ENCODE measurements at regions not wholly inside any gene's neighbourhood (a gene's known extent, or its start where the extent isn't known, plus 50 kb on each side); places are given as distances from the start of the nearest gene placed in this dataset.

- DNase-seq: no peak
Observed at GRCh38 chr11:28836285-28837081, 728.3 kb downstream of the METTL15 start.

GRCh38 chr11:28835790-28836189 is 727.6 kb downstream of the METTL15 start:
- H3K9me3 ChIP-seq: no peaks in the 10 kb centered on the region
- intact Hi-C loops (cut with DNase I): no loop called here
- TF ChIP-seq CTCF (IDR thresholded peaks at IDR 0.05): no peak
- no peak overlapping the region for H3K27ac ChIP-seq
- no peak overlapping the region for H3K4me3 ChIP-seq
- H3K27me3 ChIP-seq: no peaks in the 10 kb centered on the region
- no peaks in the 10 kb centered on the region for H3K36me3 ChIP-seq
- DNase-seq: no peak
- H3K4me1 ChIP-seq: no peaks in the 10 kb centered on the region
- no peak for ATAC-seq

More at GRCh38 chr11:28836285-28837081, 728.3 kb downstream of the METTL15 start:
- intact Hi-C loops (cut with DNase I): no loop called here
- no peaks in the 10 kb centered on the region for H3K9me3 ChIP-seq
- no peaks in the 10 kb centered on the region for H3K27me3 ChIP-seq
- no peak overlapping the region for H3K27ac ChIP-seq
- TF ChIP-seq CTCF (IDR thresholded peaks at IDR 0.05): no peak
- no peaks in the 10 kb centered on the region for H3K4me1 ChIP-seq
- peak; percentile 61 for ATAC-seq
- H3K36me3 ChIP-seq: no peaks in the 10 kb centered on the region
- no peak overlapping the region for H3K4me3 ChIP-seq

GRCh38 chr11:28835317-28835716 is 727.1 kb downstream of the METTL15 start:
- intact Hi-C loops (cut with DNase I): no loop called here
- no peak for TF ChIP-seq CTCF (IDR thresholded peaks at IDR 0.05)
- Histone ChIP-seq H3K9me3 (no peaks in the 10 kb centered on the region), H3K4me3 (no peak overlapping the region), H3K27ac (no peak overlapping the region), H3K36me3 (no peaks in the 10 kb centered on the region), H3K4me1 (no peaks in the 10 kb centered on the region), H3K27me3 (no peaks in the 10 kb centered on the region)
- ATAC-seq (no peak), DNase-seq (no peak)

GRCh38 chr11:28834877-28835276 is 726.7 kb downstream of the METTL15 start:
- Histone ChIP-seq H3K27ac (no peak overlapping the region), H3K27me3 (no peaks in the 10 kb centered on the region), H3K36me3 (no peaks in the 10 kb centered on the region), H3K4me3 (no peak overlapping the region), H3K9me3 (no peaks in the 10 kb centered on the region), H3K4me1 (no peaks in the 10 kb centered on the region)
- ATAC-seq: no peak
- intact Hi-C loops (cut with DNase I): no loop called here
- no peak for TF ChIP-seq CTCF (IDR thresholded peaks at IDR 0.05)
- no peak for DNase-seq

GRCh38 chr11:28833670-28834069 is 725.5 kb downstream of the METTL15 start:
- intact Hi-C loops (cut with DNase I): no loop called here
- Histone ChIP-seq H3K4me1 (no peaks in the 10 kb centered on the region), H3K9me3 (no peaks in the 10 kb centered on the region), H3K4me3 (no peak overlapping the region), H3K27me3 (no peaks in the 10 kb centered on the region), H3K27ac (no peak overlapping the region), H3K36me3 (no peaks in the 10 kb centered on the region)
- no peak for ATAC-seq
- TF ChIP-seq CTCF (IDR thresholded peaks at IDR 0.05): no peak
- no peak for DNase-seq

Measured in left lung (tissue), 4 donors.